Stomach (tissue), 8 donors: ENCODE measurements at regions not wholly inside any gene's neighbourhood (a gene's known extent, or its start where the extent isn't known, plus 50 kb on each side); places are given as distances from the start of the nearest gene placed in this dataset.

Experiments used
- DNase-seq, 2 donors: peaks; one replicate each; pipeline versions ENCODE4 v3.0.0 to v3.0.0-alpha.2; 2013 to 2019
- H3K27ac ChIP-seq, 5 donors: fragments of 200-600 bp in 4 of 5; sonication (generic) in 4 of 5; one replicate each; pipeline ENCODE4 v1.5.1; 2013 to 2019; ENCODE audit warnings: mild to moderate bottlenecking in 1 of 5, moderate library complexity in 1 of 5
- H3K27me3 ChIP-seq, 3 donors: fragments of 200-600 bp; sonication (generic); one replicate each; pipeline ENCODE4 v1.5.1; 2017 to 2019; ENCODE audit warnings: mixed run types in 1 of 3
- H3K36me3 ChIP-seq, 4 donors: fragments of 200-600 bp; sonication (generic); 1 replicate in 3 of 4; 2 replicates in 1 of 4; pipeline ENCODE4 v1.5.1; 2016 to 2019
- H3K4me1 ChIP-seq, 4 donors: fragments of 200-600 bp; sonication (generic); one replicate each; pipeline ENCODE4 v1.5.1; 2016 to 2019
- H3K4me3 ChIP-seq, 4 donors: fragments of 200-600 bp; sonication (generic) in 3 of 4; one replicate each; pipeline ENCODE4 v1.5.1; 2016 to 2019; ENCODE audit warnings: mild to moderate bottlenecking in 1 of 4
- H3K9me3 ChIP-seq, 4 donors: fragments of 200-600 bp; sonication (generic); one replicate each; pipeline ENCODE4 v1.5.1; 2016 to 2019
- CTCF ChIP-seq, 7 experiments: fragments of 450-650 bp in 4 of 7; fragments of 200-600 bp in 3 of 7; sonication (generic) in 3 of 7; IDR thresholded peaks; one replicate each; pipeline ENCODE4 v1.5.1; 2016 to 2019; ENCODE audit warnings: antibody characterized with exemption in 7 of 7, control low read depth in 2 of 7, mild to moderate bottlenecking in 1 of 7
- EP300 ChIP-seq: sonication (generic); formaldehyde crosslinking; IDR thresholded peaks from one replicate; pipeline ENCODE4 v1.6.1; 2017; ENCODE audit warnings: antibody characterized with exemption
- POLR2A ChIP-seq, 4 donors: fragments of 450-650 bp; IDR thresholded peaks; one replicate each; pipeline ENCODE4 v1.6.1; 2016; ENCODE audit warnings: antibody characterized with exemption in 4 of 4, control low read depth in 2 of 4, mild to moderate bottlenecking in 1 of 4, moderate library complexity in 1 of 4
- POLR2AphosphoS5 ChIP-seq, 3 donors: sonication (generic); formaldehyde crosslinking; IDR thresholded peaks; one replicate each; pipeline ENCODE4 v1.6.1; 2016; ENCODE audit warnings: antibody characterized with exemption in 3 of 3
- WGBS, 5 donors: extraction: QIAGEN DNeasy Blood & Tissue Kit in 3 of 5; methylation state at CpG; one replicate each; pipeline versions ENCODE4 v1.1.5 to v1.1.7; 2013 to 2018; 5-methylcytosine and 5-hydroxymethylcytosine counted together
- intact Hi-C: fragments of 100-400 bp; cut with DNase I; formaldehyde crosslinking; loops from one replicate; pipeline ENCODE4 v1.15.1; 2023; ENCODE audit warnings: low total_unique reads
- donor health status: healthy with polysubstance abuse.
- donor health status: Bipolar disorder and iron deficiency.
- donor health status: healthy.

DNA sequence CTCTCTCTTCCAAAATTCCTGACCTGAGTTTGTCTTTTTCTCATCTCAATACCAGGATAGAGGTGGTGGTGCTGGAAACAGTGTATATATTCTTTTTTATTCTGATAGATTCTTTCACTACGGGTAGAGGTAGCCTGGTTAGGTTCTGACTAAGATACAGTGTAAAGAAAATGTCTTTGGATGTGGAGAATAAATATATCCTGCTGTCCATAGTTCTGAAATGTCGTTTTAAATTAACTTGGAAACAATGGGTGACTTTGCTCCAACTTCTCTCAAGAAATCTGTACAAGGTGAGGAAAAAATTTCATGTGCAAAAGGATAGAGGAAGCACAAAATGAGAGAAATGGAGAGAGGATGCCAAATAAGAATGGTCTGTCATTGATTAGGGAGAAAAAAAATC is 546.1 kb downstream of the GBA3 start:
- intact Hi-C loops, result no loop called here
- H3K27me3 ChIP-seq, result no peaks in the 10 kb centered on the region
- H3K36me3 ChIP-seq, result no peaks in the 10 kb centered on the region
- DNase-seq, result no peak
- no peaks in the 10 kb centered on the region for H3K4me1 ChIP-seq
- H3K9me3 ChIP-seq, result no peaks in the 10 kb centered on the region
- TF ChIP-seq POLR2A (IDR thresholded peaks at IDR 0.05) (no peak), EP300 (no peak), CTCF (IDR thresholded peaks at IDR 0.05) (no peak), POLR2AphosphoS5 (IDR thresholded peaks at IDR 0.05) (no peak)
- no peak overlapping the region for H3K4me3 ChIP-seq
- H3K27ac ChIP-seq, result no peak overlapping the region
- 57 to 69% (median 65%) methylated on average over 2 of the region's 2 CpGs for WGBS, 5 donors

DNA sequence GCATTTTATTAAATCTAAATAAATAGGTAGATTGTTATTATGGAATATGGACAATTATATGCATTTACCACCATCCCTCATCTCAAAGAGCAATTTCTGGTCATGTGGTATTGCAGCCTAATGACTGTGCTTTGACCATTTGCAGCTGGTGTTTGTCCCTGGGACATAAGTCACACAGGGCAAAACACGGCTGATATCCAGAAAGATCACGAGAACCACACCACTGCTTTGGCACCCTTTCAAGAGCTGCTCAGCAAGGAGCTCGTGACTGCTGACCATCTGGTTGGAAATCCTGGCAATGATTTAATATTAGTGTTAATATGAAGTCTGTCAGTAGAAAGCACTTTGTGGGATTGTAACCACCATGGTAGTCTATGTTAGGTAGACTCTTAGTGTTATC is 545.0 kb downstream of the GBA3 start:
- no peaks in the 10 kb centered on the region for H3K9me3 ChIP-seq
- H3K36me3 ChIP-seq, result no peaks in the 10 kb centered on the region
- H3K27ac ChIP-seq, result no peak overlapping the region
- no peaks in the 10 kb centered on the region for H3K4me1 ChIP-seq
- 12 to 38% (median 29%) methylated on average over 3 of the region's 3 CpGs for WGBS, 5 donors
- peak; percentile 59 to 65 for DNase-seq
- intact Hi-C loops, result no loop called here
- H3K4me3 ChIP-seq, result no peak overlapping the region
- TF ChIP-seq POLR2A (IDR thresholded peaks at IDR 0.05) (no peak), POLR2AphosphoS5 (IDR thresholded peaks at IDR 0.05) (peak in 2 of 3 donors; percentile 4 to 16)
- no peaks in the 10 kb centered on the region for H3K27me3 ChIP-seq

DNA sequence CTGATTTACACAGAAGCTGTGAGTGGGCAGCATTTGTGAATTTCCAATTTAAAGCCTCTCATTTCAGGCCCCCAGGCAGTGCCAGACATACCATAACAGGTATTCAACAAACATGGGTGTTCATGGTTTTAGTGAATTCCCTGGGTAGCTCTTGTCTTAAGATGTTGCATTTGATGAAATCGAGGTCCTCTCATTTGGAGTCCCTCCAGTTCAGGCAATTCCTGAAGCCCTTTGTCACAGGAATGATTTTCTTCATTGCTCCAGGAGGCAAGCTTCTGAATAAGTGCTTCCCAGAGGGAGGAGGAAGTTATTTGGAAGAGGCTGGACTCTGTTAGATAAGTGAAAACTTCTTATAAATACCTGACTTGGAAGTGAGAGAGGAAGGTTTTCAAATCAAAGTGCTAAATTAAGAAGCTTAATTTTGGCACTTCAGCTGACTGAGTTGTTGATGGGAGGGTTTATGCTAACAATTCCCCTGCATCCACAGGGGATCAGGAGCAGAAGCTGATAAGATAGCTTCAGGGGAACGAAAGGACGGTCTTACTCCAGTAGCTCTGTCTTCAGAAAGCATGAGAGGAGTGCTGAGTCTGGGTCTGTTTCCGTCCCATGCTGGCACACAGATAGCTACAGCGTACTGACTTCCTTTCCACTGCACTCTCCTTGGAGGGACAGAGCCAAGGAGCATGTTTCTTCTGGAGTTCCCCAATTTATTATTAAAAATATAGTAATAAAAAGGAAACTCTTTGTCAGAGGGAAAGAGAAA is 543.1 kb downstream of the GBA3 start:
- no peak for TF ChIP-seq EP300
- no peak for TF ChIP-seq POLR2AphosphoS5 (IDR thresholded peaks at IDR 0.05)
- no peak for TF ChIP-seq POLR2A (IDR thresholded peaks at IDR 0.05)
- no peak for TF ChIP-seq CTCF (IDR thresholded peaks at IDR 0.05)
- no peaks in the 10 kb centered on the region for H3K4me1 ChIP-seq
- DNase-seq, result peak in 1 of 2 donors; percentile 5
- no peak overlapping the region for H3K27ac ChIP-seq
- H3K4me3 ChIP-seq, result no peak overlapping the region
- H3K9me3 ChIP-seq, result no peaks in the 10 kb centered on the region
- intact Hi-C loops, result no loop called here
- no peaks in the 10 kb centered on the region for H3K27me3 ChIP-seq
- H3K36me3 ChIP-seq, result no peaks in the 10 kb centered on the region
- WGBS, 5 donors, result 17 to 26% (median 23%) methylated on average over 5 of the region's 5 CpGs

DNA sequence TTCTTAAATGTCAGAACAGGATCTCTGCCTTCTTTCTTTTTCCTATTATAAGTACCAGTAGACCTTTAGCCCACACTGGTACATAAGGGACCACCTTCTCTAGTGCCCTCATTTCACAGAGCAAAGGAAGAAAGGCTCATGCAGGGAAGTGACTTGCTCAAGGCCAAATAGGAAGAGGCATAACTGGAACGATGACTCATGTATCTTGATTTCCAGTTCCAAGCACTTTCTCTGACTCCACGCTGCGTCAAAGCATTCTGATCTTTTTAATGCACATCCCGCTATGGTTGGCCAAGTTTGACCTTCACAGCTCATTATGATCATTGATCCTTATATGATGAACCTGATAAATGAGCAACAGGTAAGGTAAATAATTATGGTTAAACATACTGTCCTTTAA is 542.0 kb downstream of the GBA3 start:
- no peak overlapping the region for H3K27ac ChIP-seq
- H3K4me1 ChIP-seq, result no peaks in the 10 kb centered on the region
- intact Hi-C loops, result no loop called here
- no peaks in the 10 kb centered on the region for H3K36me3 ChIP-seq
- no peak for DNase-seq
- no peak for TF ChIP-seq POLR2A (IDR thresholded peaks at IDR 0.05)
- H3K27me3 ChIP-seq, result no peaks in the 10 kb centered on the region
- H3K4me3 ChIP-seq, result no peak overlapping the region
- WGBS, 5 donors, result 84 to 96% (median 92%) methylated on average over 4 of the region's 4 CpGs
- no peaks in the 10 kb centered on the region for H3K9me3 ChIP-seq

DNA sequence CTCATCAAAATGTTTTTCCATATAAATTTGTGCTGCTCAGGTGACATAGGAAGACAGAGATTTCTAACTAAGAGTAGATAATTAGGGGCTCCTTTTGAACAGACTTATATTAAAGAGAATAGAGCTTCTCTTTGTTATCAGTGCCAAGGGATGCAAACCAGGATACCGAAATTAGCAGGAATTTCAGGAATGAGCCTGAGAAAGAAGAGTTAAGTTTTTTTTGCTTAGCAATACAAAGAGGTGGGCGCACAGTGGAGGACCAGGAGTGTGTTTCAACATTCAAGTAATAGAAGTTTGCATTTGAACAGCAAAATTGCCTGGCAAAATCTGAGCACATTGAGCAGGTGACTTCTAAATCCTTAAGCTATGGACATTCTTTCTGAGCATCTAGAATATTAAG is 541.3 kb downstream of the GBA3 start:
- intact Hi-C loops, result no loop called here
- Histone ChIP-seq H3K27me3 (no peaks in the 10 kb centered on the region), H3K9me3 (no peaks in the 10 kb centered on the region), H3K27ac (no peak overlapping the region), H3K36me3 (no peaks in the 10 kb centered on the region), H3K4me3 (no peak overlapping the region), H3K4me1 (no peaks in the 10 kb centered on the region)
- no peak for TF ChIP-seq POLR2AphosphoS5 (IDR thresholded peaks at IDR 0.05)
- no peak for TF ChIP-seq CTCF (IDR thresholded peaks at IDR 0.05)
- no peak for TF ChIP-seq POLR2A (IDR thresholded peaks at IDR 0.05)
- no peak for TF ChIP-seq EP300
- no peak for DNase-seq
- WGBS, 5 donors, result 32 to 58% (median 45%) methylated on average over 2 of the region's 2 CpGs
